ENCODE measurements at regions not wholly inside any gene's neighbourhood (a gene's known extent, or its start where the extent isn't known, plus 50 kb on each side); places are given as distances from the start of the nearest gene placed in this dataset.

GRCh38 chrX:39465467-39465866 is 632.3 kb downstream of the BCOR start:
- no peak overlapping the region for H3K4me3 ChIP-seq (ENCODE audit: insufficient read depth in 1 of 2, low read depth in 1 of 2, low read length in 2 of 2)
- H3K27me3 ChIP-seq (ENCODE audit: control insufficient read depth in 1 of 2, insufficient read depth in 1 of 2, low read length in 2 of 2): peaks cover 7 to 73% of the 10 kb centered on the region in 2 experiments
- no peaks in the 10 kb centered on the region for H3K36me3 ChIP-seq (ENCODE audit: control insufficient read depth in 1 of 2, insufficient read depth in 2 of 2, low read depth in 1 of 2, low read length in 2 of 2)
- no peaks in the 10 kb centered on the region for H3K79me1 ChIP-seq (replicated peaks; ENCODE audit: low read length, poor library complexity, severe bottlenecking)
- no peak overlapping the region for H3K27ac ChIP-seq (ENCODE audit: low read length, poor library complexity, severe bottlenecking)
- H3K4me1 ChIP-seq (ENCODE audit: control insufficient read depth, insufficient read depth, low read depth, low read length): no peaks in the 10 kb centered on the region
- no peak overlapping the region for H3K23ac ChIP-seq (ENCODE audit: low read length in 2 of 2)
- H3K9ac ChIP-seq (ENCODE audit: low read length): no peak overlapping the region
- H4K91ac ChIP-seq (ENCODE audit: low read length): no peak overlapping the region
- H3K14ac ChIP-seq (ENCODE audit: low read length in 2 of 2): no peak overlapping the region
- DNase-seq: no peak
- H3K9me3 ChIP-seq (ENCODE audit: control insufficient read depth, low read length): no peaks in the 10 kb centered on the region
- H3K4me2 ChIP-seq (ENCODE audit: low read length, poor library complexity, severe bottlenecking): no peak overlapping the region
- H2AFZ ChIP-seq (ENCODE audit: low read depth, low read length): no peak overlapping the region
- H2BK12ac ChIP-seq (ENCODE audit: low read length in 2 of 2): no peak overlapping the region
- WGBS: 96% methylated on average over 13 of the region's 13 CpGs
- H3K4ac ChIP-seq (ENCODE audit: low read depth in 1 of 2, low read length in 2 of 2): no peak overlapping the region
- no peak overlapping the region for H2BK5ac ChIP-seq (ENCODE audit: low read depth, low read length, poor library complexity, severe bottlenecking)
- H3K18ac ChIP-seq (ENCODE audit: low read depth in 1 of 2, low read length in 2 of 2): no peak overlapping the region
- H2BK15ac ChIP-seq (ENCODE audit: low read depth, poor library complexity, severe bottlenecking): no peak overlapping the region
- H2AK5ac ChIP-seq (ENCODE audit: low read length, severe bottlenecking): no peak overlapping the region
- no peak overlapping the region for H4K8ac ChIP-seq (ENCODE audit: low read length)
- H2BK120ac ChIP-seq (ENCODE audit: low read depth, low read length): no peak overlapping the region

GRCh38 chrX:39465906-39466305 is 631.9 kb downstream of the BCOR start:
- Histone ChIP-seq H2BK15ac (ENCODE audit: low read depth, poor library complexity, severe bottlenecking) (no peak overlapping the region), H2BK5ac (ENCODE audit: low read depth, low read length, poor library complexity, severe bottlenecking) (no peak overlapping the region), H2BK12ac (ENCODE audit: low read length in 2 of 2) (no peak overlapping the region), H3K79me1 (replicated peaks; ENCODE audit: low read length, poor library complexity, severe bottlenecking) (no peaks in the 10 kb centered on the region), H3K14ac (ENCODE audit: low read length in 2 of 2) (no peak overlapping the region), H3K36me3 (ENCODE audit: control insufficient read depth in 1 of 2, insufficient read depth in 2 of 2, low read depth in 1 of 2, low read length in 2 of 2) (no peaks in the 10 kb centered on the region), H3K23ac (ENCODE audit: low read length in 2 of 2) (no peak overlapping the region), H2AFZ (ENCODE audit: low read depth, low read length) (no peak overlapping the region), H3K18ac (ENCODE audit: low read depth in 1 of 2, low read length in 2 of 2) (no peak overlapping the region), H3K9ac (ENCODE audit: low read length) (no peak overlapping the region), H3K9me3 (ENCODE audit: control insufficient read depth, low read length) (no peaks in the 10 kb centered on the region), H3K4me1 (ENCODE audit: control insufficient read depth, insufficient read depth, low read depth, low read length) (no peaks in the 10 kb centered on the region), H2BK120ac (ENCODE audit: low read depth, low read length) (no peak overlapping the region), H3K27ac (ENCODE audit: low read length, poor library complexity, severe bottlenecking) (no peak overlapping the region), H3K4ac (ENCODE audit: low read depth in 1 of 2, low read length in 2 of 2) (no peak overlapping the region), H3K27me3 (ENCODE audit: control insufficient read depth in 1 of 2, insufficient read depth in 1 of 2, low read length in 2 of 2) (peaks cover 7 to 71% of the 10 kb centered on the region in 2 experiments), H2AK5ac (ENCODE audit: low read length, severe bottlenecking) (no peak overlapping the region), H3K4me3 (ENCODE audit: insufficient read depth in 1 of 2, low read depth in 1 of 2, low read length in 2 of 2) (no peak overlapping the region), H4K91ac (ENCODE audit: low read length) (no peak overlapping the region), H4K8ac (ENCODE audit: low read length) (no peak overlapping the region), H3K4me2 (ENCODE audit: low read length, poor library complexity, severe bottlenecking) (no peak overlapping the region)
- DNase-seq: no peak
- 83% methylated on average over 1 of the region's 4 CpGs for WGBS

- Histone ChIP-seq H3K4me2 (ENCODE audit: low read length, poor library complexity, severe bottlenecking) (no peak overlapping the region), H2AFZ (ENCODE audit: low read depth, low read length) (no peak overlapping the region), H2BK120ac (ENCODE audit: low read depth, low read length) (no peak overlapping the region), H3K14ac (ENCODE audit: low read length in 2 of 2) (no peak overlapping the region), H3K9ac (ENCODE audit: low read length) (no peak overlapping the region), H3K27ac (ENCODE audit: low read length, poor library complexity, severe bottlenecking) (no peak overlapping the region), H3K27me3 (ENCODE audit: control insufficient read depth in 1 of 2, insufficient read depth in 1 of 2, low read length in 2 of 2) (peaks cover 0 to 50% of the 10 kb centered on the region in 2 experiments), H4K91ac (ENCODE audit: low read length) (no peak overlapping the region), H2AK5ac (ENCODE audit: low read length, severe bottlenecking) (no peak overlapping the region), H4K8ac (ENCODE audit: low read length) (no peak overlapping the region), H3K4me3 (ENCODE audit: insufficient read depth in 1 of 2, low read depth in 1 of 2, low read length in 2 of 2) (no peak overlapping the region), H3K18ac (ENCODE audit: low read depth in 1 of 2, low read length in 2 of 2) (no peak overlapping the region), H3K9me3 (ENCODE audit: control insufficient read depth, low read length) (no peaks in the 10 kb centered on the region), H3K36me3 (ENCODE audit: control insufficient read depth in 1 of 2, insufficient read depth in 2 of 2, low read depth in 1 of 2, low read length in 2 of 2) (no peaks in the 10 kb centered on the region), H2BK5ac (ENCODE audit: low read depth, low read length, poor library complexity, severe bottlenecking) (no peak overlapping the region), H3K23ac (ENCODE audit: low read length in 2 of 2) (no peak overlapping the region), H3K4me1 (ENCODE audit: control insufficient read depth, insufficient read depth, low read depth, low read length) (no peaks in the 10 kb centered on the region), H2BK12ac (ENCODE audit: low read length in 2 of 2) (no peak overlapping the region), H2BK15ac (ENCODE audit: low read depth, poor library complexity, severe bottlenecking) (no peak overlapping the region), H3K79me1 (replicated peaks; ENCODE audit: low read length, poor library complexity, severe bottlenecking) (no peaks in the 10 kb centered on the region), H3K4ac (ENCODE audit: low read depth in 1 of 2, low read length in 2 of 2) (no peak overlapping the region)
- DNase-seq: no peak
- 92% methylated on average over 3 of the region's 4 CpGs for WGBS
Measured at GRCh38 chrX:39469126-39469525, 628.6 kb downstream of the BCOR start.

GRCh38 chrX:39470588-39471407 is 627.0 kb downstream of the BCOR start:
- Histone ChIP-seq H4K8ac (ENCODE audit: low read length) (no peak overlapping the region), H4K91ac (ENCODE audit: low read length) (no peak overlapping the region), H2BK120ac (ENCODE audit: low read depth, low read length) (no peak overlapping the region), H3K18ac (ENCODE audit: low read depth in 1 of 2, low read length in 2 of 2) (peak overlapping the region in 1 of 2 experiments; percentile 21), H3K36me3 (ENCODE audit: control insufficient read depth in 1 of 2, insufficient read depth in 2 of 2, low read depth in 1 of 2, low read length in 2 of 2) (no peaks in the 10 kb centered on the region), H3K79me1 (replicated peaks; ENCODE audit: low read length, poor library complexity, severe bottlenecking) (no peaks in the 10 kb centered on the region), H3K9me3 (ENCODE audit: control insufficient read depth, low read length) (no peaks in the 10 kb centered on the region), H3K9ac (ENCODE audit: low read length) (peak overlapping the region; percentile 34), H3K4me3 (ENCODE audit: insufficient read depth in 1 of 2, low read depth in 1 of 2, low read length in 2 of 2) (no peak overlapping the region), H2BK5ac (ENCODE audit: low read depth, low read length, poor library complexity, severe bottlenecking) (no peak overlapping the region), H3K27me3 (ENCODE audit: control insufficient read depth in 1 of 2, insufficient read depth in 1 of 2, low read length in 2 of 2) (peaks cover 0 to 40% of the 10 kb centered on the region in 2 experiments), H3K4ac (ENCODE audit: low read depth in 1 of 2, low read length in 2 of 2) (no peak overlapping the region), H2BK15ac (ENCODE audit: low read depth, poor library complexity, severe bottlenecking) (no peak overlapping the region), H2AK5ac (ENCODE audit: low read length, severe bottlenecking) (no peak overlapping the region), H3K23ac (ENCODE audit: low read length in 2 of 2) (no peak overlapping the region), H2AFZ (ENCODE audit: low read depth, low read length) (no peak overlapping the region), H2BK12ac (ENCODE audit: low read length in 2 of 2) (no peak overlapping the region), H3K4me1 (ENCODE audit: control insufficient read depth, insufficient read depth, low read depth, low read length) (no peaks in the 10 kb centered on the region), H3K27ac (ENCODE audit: low read length, poor library complexity, severe bottlenecking) (no peak overlapping the region), H3K14ac (ENCODE audit: low read length in 2 of 2) (no peak overlapping the region), H3K4me2 (ENCODE audit: low read length, poor library complexity, severe bottlenecking) (no peak overlapping the region)
- no peak for DNase-seq
- 78% methylated on average over 6 of the region's 10 CpGs for WGBS
